ENCODE measurements at regions not wholly inside any gene's neighbourhood (a gene's known extent, or its start where the extent isn't known, plus 50 kb on each side); places are given as distances from the start of the nearest gene placed in this dataset.

DNA sequence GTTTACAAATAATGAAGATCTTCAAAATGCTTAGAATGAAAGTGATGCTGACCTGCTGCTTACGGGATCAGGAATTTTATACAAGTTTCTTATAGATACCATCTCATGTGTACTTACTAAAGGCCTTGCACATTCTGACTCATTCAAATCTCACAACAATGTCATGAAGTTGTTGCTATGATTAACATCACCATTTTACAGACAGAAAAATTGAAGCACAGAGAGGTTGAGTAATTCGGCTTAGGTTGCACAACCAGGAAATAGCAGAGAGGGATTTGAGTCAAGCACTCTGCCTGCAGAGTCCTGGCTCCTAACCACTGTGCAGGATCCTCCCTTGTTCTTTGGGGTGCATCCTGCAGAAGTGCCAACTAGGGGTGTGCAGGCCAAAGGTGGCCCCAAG, 471.9 kb downstream of the MIAT start:
- Histone ChIP-seq H2BK20ac (ENCODE audit: low read length) (no peak overlapping the region), H3K9me3 (ENCODE audit: insufficient read depth in 2 of 2, low read depth in 1 of 2, low read length in 1 of 2) (no peaks in the 10 kb centered on the region), H3K4me1 (replicated peaks in 1 of 4; ENCODE audit: control insufficient read depth in 3 of 4, insufficient read depth in 4 of 4, low read length in 3 of 4) (no peaks in the 10 kb centered on the region), H3K23me2 (ENCODE audit: low read depth, low read length) (no peaks in the 10 kb centered on the region), H4K5ac (ENCODE audit: insufficient read length, low read depth, low read length) (no peak overlapping the region), H4K8ac (ENCODE audit: extremely low read depth, insufficient read depth, low read length) (no peak overlapping the region), H3K4me2 (ENCODE audit: insufficient read depth in 1 of 2, low read depth in 2 of 2, low read length in 2 of 2) (no peak overlapping the region), H3K36me3 (ENCODE audit: control insufficient read depth in 2 of 4, insufficient read depth in 4 of 4, low read length in 3 of 4) (no peaks in the 10 kb centered on the region), H3K4ac (replicated peaks; ENCODE audit: insufficient read length, low read depth, low read length) (no peak overlapping the region), H3K56ac (replicated peaks; ENCODE audit: insufficient read length, low read depth, low read length) (no peak overlapping the region), H2BK15ac (ENCODE audit: low read length) (no peak overlapping the region), H2AFZ (ENCODE audit: low read length) (no peak overlapping the region), H4K91ac (replicated peaks; ENCODE audit: insufficient read length, low read length) (no peak overlapping the region), H3K4me3 (ENCODE audit: extremely low read depth in 1 of 4, insufficient read depth in 2 of 4, low read depth in 3 of 4, low read length in 4 of 4) (no peak overlapping the region), H3K23ac (ENCODE audit: insufficient read length) (no peak overlapping the region), H3K79me1 (ENCODE audit: low read depth, low read length) (no peaks in the 10 kb centered on the region), H2BK12ac (ENCODE audit: low read depth, low read length) (no peak overlapping the region), H3K79me2 (ENCODE audit: control insufficient read depth in 1 of 2, insufficient read depth in 2 of 2, low read length in 2 of 2) (no peaks in the 10 kb centered on the region), H2AK5ac (ENCODE audit: low read depth, low read length) (no peak overlapping the region), H3K18ac (ENCODE audit: extremely low read depth, low read length) (no peak overlapping the region), H3K27ac (ENCODE audit: low read depth, low read length) (no peak overlapping the region), H2BK5ac (ENCODE audit: low read depth, low read length) (no peak overlapping the region), H3K27me3 (replicated peaks in 1 of 4; ENCODE audit: control insufficient read depth in 3 of 4, extremely low read depth in 1 of 4, insufficient read depth in 3 of 4, low read length in 3 of 4) (no peaks in the 10 kb centered on the region), H4K20me1 (replicated peaks in 1 of 2; ENCODE audit: control insufficient read depth in 1 of 2, insufficient read depth in 2 of 2, low read length in 2 of 2) (no peaks in the 10 kb centered on the region), H3K9ac (replicated peaks in 1 of 4; ENCODE audit: extremely low read depth in 1 of 4, low read depth in 3 of 4, low read length in 3 of 4) (no peak overlapping the region), H3K14ac (ENCODE audit: insufficient read length) (no peak overlapping the region), H2BK120ac (replicated peaks; ENCODE audit: low read depth, low read length) (no peak overlapping the region)
- no peak for FAIRE-seq
- 89% methylated on average over 2 of the region's 2 CpGs; no CpG with 5 or more reads in 1 of the 2 experiments for WGBS, 2 experiments (ENCODE audit: extremely low coverage in 1 of 2, insufficient coverage in 1 of 2, insufficient read length in 1 of 2, insufficient replicate concordance in 2 of 2, low coverage in 1 of 2, low lambda C conversion rate in 2 of 2, missing lambda C conversion rate in 1 of 2)
- ChIA-PET POLR2A (ENCODE audit: partially characterized antibody) (no interaction called here), CTCF (ENCODE audit: partially characterized antibody) (interaction anchor here (0.6 kb wide), 1 partner anchor 8 kb away, joined by 3 read pairs; no protein-coding TSS in a partner anchor)
- DNase-seq (ENCODE audit: low read depth in 1 of 2, low spot score in 2 of 2): no peak
- TF ChIP-seq CBX8 (IDR thresholded peaks at IDR 0.05; ENCODE audit: borderline replicate concordance, low read depth, low read length) (no peak), PHF8 (conservative IDR thresholded peaks at IDR 0.05; ENCODE audit: low read depth, low read length) (no peak), SAP30 (IDR thresholded peaks at IDR 0.05; ENCODE audit: insufficient read depth, insufficient replicate concordance, low read length) (no peak), POU5F1 (IDR thresholded peaks at IDR 0.05; ENCODE audit: low read depth, low read length) (no peak)
- TF ChIP-seq, protein P1, sequence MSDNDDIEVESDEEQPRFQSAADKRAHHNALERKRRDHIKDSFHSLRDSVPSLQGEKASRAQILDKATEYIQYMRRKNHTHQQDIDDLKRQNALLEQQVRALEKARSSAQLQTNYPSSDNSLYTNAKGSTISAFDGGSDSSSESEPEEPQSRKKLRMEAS (IDR thresholded peaks at IDR 0.05): no peak

All from H1 (cell line).